ENCODE measurements at regions not wholly inside any gene's neighbourhood (a gene's known extent, or its start where the extent isn't known, plus 50 kb on each side); places are given as distances from the start of the nearest gene placed in this dataset.

DNA sequence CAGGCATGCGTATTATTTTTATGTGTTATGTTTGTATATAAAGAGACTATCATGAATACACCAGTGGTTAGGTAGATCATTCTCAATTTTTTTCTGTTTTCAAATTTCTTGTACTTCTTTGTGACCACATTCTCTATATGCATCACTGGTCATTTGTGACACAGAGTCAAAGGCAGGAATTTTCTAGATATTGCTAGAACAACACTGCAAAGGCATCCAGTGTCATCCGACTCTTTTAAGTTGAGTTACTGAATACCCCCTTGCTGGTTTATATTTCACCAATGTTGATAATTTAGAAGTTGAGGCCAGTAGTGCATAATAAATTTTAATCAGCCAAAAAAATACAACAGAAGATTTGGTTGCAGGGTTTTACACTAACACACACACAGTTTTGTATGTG is 351.8 kb downstream of the CASP12 start:
- in situ Hi-C loops (cut with HindIII; ENCODE audit: low sequenced_read_pairs), result no loop called here

GRCh38 chr11:104541701-104542100 is 356.6 kb downstream of the CASP12 start:
- in situ Hi-C loops (cut with HindIII; ENCODE audit: low sequenced_read_pairs), result no loop called here

GRCh38 chr11:104538313-104538712 is 359.9 kb downstream of the CASP12 start:
- in situ Hi-C loops (cut with HindIII; ENCODE audit: low sequenced_read_pairs), result no loop called here

DNA sequence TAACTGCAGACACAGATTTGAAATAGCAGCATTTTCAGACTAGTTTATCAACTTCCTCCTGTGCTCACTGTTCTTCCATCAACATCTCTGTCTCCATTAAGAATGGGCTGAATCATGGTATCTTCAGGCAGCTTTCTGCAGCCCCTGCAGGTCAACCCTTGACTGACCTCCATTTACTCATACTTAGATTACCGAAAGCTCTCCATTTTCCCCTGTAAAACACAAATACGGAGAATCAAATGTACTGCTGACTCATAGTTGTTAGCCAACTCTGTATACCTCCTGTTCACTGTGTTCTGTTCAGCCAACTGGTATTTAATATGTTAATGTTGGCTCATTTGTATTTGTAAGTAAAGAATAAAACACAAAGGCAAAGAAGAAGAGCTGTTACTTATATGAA is 364.0 kb downstream of the CASP12 start:
- in situ Hi-C loops (cut with HindIII; ENCODE audit: low sequenced_read_pairs), result no loop called here

GRCh38 chr11:104531894-104532293 is 366.4 kb downstream of the CASP12 start:
- in situ Hi-C loops (cut with HindIII; ENCODE audit: low sequenced_read_pairs), result no loop called here

DNA sequence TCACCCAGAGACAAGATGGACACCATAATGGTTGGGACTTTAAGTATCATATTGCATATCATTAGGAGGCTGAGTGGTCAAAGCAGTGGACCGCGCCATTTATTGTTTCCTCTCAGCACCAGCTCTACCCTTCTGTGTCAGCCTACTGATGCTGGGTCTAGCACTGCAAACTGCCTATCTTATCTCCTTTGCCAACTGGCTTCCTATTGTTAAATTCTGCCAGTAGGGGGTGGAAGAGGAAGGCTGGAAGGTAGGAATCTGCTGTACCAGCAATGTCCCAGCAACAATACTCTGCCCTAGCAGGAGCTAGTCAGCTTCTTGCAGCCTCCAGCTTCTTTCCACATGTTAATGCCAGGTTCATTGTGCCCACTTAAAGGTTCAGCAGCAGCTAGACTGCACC is 367.1 kb upstream of the PDGFD start:
- in situ Hi-C loops (cut with HindIII; ENCODE audit: low sequenced_read_pairs), result no loop called here

DNA sequence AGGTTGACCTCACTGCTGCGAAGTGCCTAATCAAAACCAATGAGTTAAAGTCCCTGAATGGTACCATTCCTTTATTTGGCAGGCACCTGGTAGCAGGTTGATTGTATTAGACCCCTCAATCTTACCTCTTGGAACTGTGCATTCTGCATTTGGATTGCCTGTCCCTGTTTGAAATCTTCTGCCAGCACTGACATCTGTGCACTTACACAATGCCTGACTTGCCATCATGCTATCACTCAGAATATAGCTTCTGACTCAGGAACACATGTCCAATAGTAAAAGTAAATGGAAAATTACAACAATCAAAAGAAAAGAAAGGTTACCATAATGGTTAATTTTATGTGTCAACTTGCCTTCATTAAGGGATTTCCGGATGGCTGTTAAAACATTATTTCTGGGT is 366.0 kb upstream of the PDGFD start:
- in situ Hi-C loops (cut with HindIII; ENCODE audit: low sequenced_read_pairs), result no loop called here

- in situ Hi-C loops (cut with HindIII; ENCODE audit: low sequenced_read_pairs), result no loop called here
Measured at GRCh38 chr11:104529213-104529612, 365.3 kb upstream of the PDGFD start.

DNA sequence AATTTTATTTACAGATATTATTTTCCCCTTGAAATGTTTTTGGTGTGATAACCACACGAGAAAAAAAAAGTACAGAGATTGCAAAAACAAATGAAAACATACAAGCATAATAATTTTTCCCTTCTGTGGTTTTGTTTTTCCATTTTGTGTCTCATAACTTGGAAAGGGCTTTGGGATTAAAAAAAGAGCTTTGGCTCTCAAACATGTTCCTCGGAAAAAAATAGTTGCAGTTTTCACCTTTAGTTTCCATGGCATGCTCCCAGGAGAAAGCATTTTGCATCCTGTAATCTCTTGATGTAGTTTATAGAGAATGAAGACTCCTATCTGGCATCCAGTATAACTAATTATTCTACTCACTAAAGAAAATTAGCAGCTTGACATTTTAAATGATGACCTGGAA is 362.1 kb upstream of the PDGFD start:
- in situ Hi-C loops (cut with HindIII; ENCODE audit: low sequenced_read_pairs), result no loop called here

DNA sequence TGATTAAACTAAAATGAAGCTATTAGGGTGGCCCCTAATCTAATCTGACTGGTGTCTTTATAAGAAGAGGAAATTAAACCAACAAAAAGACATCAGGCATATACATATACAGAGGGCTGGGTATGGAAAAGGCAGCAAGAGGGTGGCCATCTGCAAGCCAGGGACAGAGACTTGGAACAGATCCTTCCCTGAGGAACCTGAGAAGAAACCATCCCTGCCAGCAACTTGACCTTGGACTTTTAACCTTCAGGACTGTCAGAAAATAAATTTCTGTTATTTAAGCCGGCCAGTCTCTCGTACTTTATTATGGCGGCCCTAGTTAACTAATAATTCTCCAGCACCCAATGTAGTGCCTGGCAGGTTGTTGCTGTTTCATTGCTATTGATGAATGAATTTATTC is 361.5 kb upstream of the PDGFD start:
- in situ Hi-C loops (cut with HindIII; ENCODE audit: low sequenced_read_pairs), result no loop called here

GRCh38 chr11:104524254-104524653 is 360.3 kb upstream of the PDGFD start:
- in situ Hi-C loops (cut with HindIII; ENCODE audit: low sequenced_read_pairs), result no loop called here

GRCh38 chr11:104523611-104524010 is 359.7 kb upstream of the PDGFD start:
- in situ Hi-C loops (cut with HindIII; ENCODE audit: low sequenced_read_pairs), result no loop called here

DNA sequence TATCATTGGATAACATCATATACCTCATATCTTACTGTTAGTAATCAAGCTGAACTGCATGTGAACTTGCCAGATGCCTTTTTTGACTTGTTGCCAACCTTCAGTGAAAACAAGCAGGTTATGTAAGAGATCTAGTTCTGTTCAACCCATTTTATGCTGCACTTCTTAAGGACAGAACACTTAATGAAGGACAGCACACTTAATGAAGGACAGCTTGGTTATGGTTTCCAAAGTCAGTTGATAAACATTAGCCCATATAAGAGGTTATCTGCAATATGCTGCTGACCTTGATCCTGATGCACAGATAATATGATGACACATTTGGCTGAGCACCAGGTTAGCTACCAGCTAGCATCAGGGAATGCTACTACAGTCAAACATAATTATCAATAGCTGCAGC is 358.7 kb upstream of the PDGFD start:
- in situ Hi-C loops (cut with HindIII; ENCODE audit: low sequenced_read_pairs), result no loop called here

DNA sequence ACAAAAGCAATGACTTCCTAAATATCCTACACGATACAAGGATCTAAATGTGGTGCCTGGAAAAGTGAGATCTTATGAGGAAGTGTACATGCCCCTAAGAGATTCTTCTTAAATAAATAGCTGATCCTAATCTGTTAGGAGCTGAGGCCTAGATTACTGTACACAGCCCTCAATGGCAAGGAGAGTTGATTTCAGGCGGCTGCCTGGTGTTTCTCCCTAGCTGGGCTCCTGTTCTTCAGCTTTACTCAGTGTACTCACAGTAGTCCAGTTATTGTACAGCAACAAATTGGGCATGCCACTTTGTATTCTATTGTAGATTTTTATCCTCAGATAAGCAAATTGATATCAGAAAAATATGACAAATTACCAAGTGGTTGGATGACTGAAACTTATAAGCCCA is 358.2 kb upstream of the PDGFD start:
- in situ Hi-C loops (cut with HindIII; ENCODE audit: low sequenced_read_pairs), result no loop called here

DNA sequence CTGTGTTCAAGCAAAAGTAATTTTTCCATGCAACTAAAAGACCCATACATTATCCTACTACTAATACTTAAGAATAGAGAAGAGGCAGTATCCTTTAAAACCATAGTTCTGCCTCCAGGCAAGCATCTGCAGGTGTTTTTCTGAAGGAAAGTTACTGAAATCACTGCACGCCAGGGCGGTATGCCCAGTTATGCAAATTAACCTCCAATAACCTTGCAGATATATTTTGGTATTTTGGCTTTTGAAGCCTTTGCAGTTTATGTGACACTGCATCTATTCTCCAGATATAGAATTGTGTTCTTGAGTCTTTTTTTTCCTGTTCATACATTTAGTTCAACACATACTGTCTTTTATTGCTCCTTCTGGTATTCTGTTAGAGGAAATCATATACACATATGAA is 346.2 kb upstream of the PDGFD start:
- in situ Hi-C loops (cut with HindIII; ENCODE audit: low sequenced_read_pairs), result no loop called here

- in situ Hi-C loops (cut with HindIII; ENCODE audit: low sequenced_read_pairs), result no loop called here
Measured at GRCh38 chr11:104490182-104490581, 326.2 kb upstream of the PDGFD start.

- in situ Hi-C loops (cut with HindIII; ENCODE audit: low sequenced_read_pairs), result no loop called here
Measured at GRCh38 chr11:104488561-104488960, 324.6 kb upstream of the PDGFD start.

DNA sequence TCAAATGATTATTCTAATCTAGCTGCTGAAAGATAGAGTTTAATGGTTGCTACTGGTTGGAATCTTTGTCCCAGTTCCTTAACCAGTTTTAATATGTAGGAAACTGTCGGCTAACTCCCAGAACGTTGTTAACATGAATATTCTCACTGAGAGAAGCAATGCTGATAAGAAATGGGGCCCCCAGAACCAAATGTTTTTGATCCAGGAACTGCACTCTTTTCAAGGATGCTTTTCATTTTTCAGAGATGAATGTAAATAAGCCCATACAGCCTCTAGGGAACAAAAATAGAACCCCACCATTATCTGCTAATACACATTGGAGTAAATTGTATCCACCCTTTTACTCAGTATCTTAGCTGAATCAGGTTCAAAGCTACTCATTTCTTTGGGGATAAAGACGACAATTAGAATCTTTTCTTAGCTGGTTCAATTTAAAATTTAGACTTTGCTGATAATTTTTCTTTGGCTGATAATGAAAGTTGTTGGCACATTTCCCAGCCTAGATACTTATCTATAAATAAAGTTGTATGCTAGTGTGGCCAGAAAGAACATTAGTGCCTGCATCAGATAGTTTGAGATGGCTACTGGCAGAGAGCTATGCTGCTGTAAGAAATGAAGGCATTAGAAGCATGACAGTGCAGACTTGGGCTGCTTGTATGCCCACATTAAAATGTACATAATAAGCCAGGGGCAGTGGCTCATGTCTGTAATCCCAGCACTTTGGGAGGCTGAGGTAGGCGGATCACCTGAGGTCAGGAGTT is 323.3 kb upstream of the PDGFD start:
- in situ Hi-C loops (cut with HindIII; ENCODE audit: low sequenced_read_pairs), result no loop called here

DNA sequence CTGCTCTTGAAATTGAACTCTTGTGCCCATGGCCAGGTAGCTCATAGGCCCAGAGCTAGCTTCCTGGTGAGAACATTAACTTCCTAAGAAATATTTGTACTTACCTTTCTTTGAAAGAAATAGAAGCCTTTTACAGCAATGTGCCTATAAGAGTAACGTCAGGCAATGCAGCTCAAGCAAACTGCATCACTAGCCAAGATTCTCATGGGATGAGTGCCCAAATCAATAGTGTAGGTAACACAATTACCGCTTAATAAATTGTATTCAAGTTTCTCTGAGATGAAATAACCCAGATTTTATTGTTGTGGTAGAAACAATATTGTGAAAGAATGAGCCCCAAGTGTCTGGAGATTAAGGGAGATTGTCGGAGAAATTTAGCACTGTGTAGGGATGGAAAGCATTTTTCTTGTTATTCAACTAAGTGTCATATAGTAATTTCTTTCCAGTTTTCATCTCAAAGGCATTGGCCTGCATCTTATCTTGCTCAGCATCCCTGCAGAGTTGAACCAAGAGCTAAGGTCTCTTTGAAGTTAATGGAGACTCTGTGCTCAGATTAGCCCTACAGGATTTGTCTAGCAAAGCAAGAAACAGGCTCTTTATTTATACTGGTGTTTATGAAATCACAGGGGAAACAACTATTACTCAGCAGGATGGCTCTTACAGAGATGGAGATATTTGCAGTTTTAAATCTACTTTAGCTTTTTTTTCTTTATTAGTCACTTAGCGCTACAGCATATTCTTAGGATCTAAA is 321.0 kb upstream of the PDGFD start:
- in situ Hi-C loops (cut with HindIII; ENCODE audit: low sequenced_read_pairs), result no loop called here

- in situ Hi-C loops (cut with HindIII; ENCODE audit: low sequenced_read_pairs), result no loop called here
Measured at GRCh38 chr11:104476898-104477297, 313.0 kb upstream of the PDGFD start.

- in situ Hi-C loops (cut with HindIII; ENCODE audit: low sequenced_read_pairs), result no loop called here
Measured at GRCh38 chr11:104476454-104476853, 312.5 kb upstream of the PDGFD start.

DNA sequence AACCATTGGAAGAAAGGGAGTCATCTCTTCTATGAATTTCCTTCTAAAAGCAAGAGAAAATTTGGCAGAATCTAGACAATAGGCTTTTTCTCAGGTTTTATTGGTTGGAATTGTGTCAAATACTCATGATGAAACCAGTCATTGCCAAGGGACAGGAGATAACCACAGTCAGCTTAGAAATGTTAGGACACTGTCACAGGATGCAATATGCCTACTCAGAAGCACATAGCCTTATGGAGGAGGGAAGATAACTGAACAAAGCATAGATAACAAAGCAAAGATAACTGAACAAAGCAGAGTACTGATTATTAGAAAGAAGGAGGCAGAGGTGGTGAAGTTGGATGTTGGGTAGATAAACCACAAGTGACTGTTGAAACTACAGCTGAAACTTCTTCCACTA is 303.5 kb upstream of the PDGFD start:
- in situ Hi-C loops (cut with HindIII; ENCODE audit: low sequenced_read_pairs), result no loop called here

- in situ Hi-C loops (cut with HindIII; ENCODE audit: low sequenced_read_pairs), result no loop called here
Measured at GRCh38 chr11:104465321-104465720, 301.4 kb upstream of the PDGFD start.

Measured in endothelial cell of hepatic sinusoid (primary cell).